H1 (cell line): ENCODE measurements at regions not wholly inside any gene's neighbourhood (a gene's known extent, or its start where the extent isn't known, plus 50 kb on each side); places are given as distances from the start of the nearest gene placed in this dataset.

Experiments used
- ASH2L ChIP-seq: fragments of 200-600, 300-600 bp; sonication (generic); IDR thresholded peaks from one replicate; pipeline ENCODE4 v1.7.1; 2017; ENCODE audit warnings: low read length
- BACH1 ChIP-seq: IDR thresholded peaks from 2 replicates; pipeline ENCODE4 v1.6.1; 2012; ENCODE audit warnings: low read length, improper control_type of control experiment
- BRCA1 ChIP-seq: IDR thresholded peaks from 2 replicates; pipeline ENCODE4 v1.6.1; 2012; ENCODE audit warnings: low read depth, low read length, improper control_type of control experiment
- EP300 ChIP-seq, 2 experiments: IDR thresholded peaks; 1 replicate in 1 of 2; 2 replicates in 1 of 2; pipeline ENCODE4 v1.6.1; 2011 to 2012; ENCODE audit warnings: low read depth in 2 of 2, low read length in 2 of 2, mild to moderate bottlenecking in 2 of 2, borderline replicate concordance in 1 of 2, inconsistent platforms in 1 of 2, moderate library complexity in 1 of 2
- GABPA ChIP-seq: IDR thresholded peaks from 2 replicates; pipeline ENCODE4 v1.6.1; 2011; ENCODE audit warnings: mild to moderate bottlenecking, low read length, moderate library complexity, borderline replicate concordance; ENCODE audit not compliant: insufficient read depth
- KDM5A ChIP-seq: fragments of 200-600 bp; IDR thresholded peaks from 2 replicates; pipeline ENCODE4 v1.7.1; 2012; ENCODE audit warnings: mild to moderate bottlenecking, low read length, inconsistent platforms, mixed read lengths
- MAFK ChIP-seq: IDR thresholded peaks from 2 replicates; pipeline ENCODE4 v1.6.1; 2012; ENCODE audit warnings: low read depth, mild to moderate bottlenecking, improper control_type of control experiment, low read length
- RFX5 ChIP-seq: IDR thresholded peaks from 2 replicates; pipeline ENCODE4 v1.6.1; 2011; ENCODE audit warnings: low read depth, low read length, improper control_type of control experiment, borderline replicate concordance
- TF ChIP-seq, protein P1 (sequence below), 3 experiments: IDR thresholded peaks; 1 replicate in 2 of 3; 2 replicates in 1 of 3; pipeline versions ENCODE4 v1.5.1 to v1.6.1; 2011; ENCODE audit warnings: low read length in 3 of 3, mild to moderate bottlenecking in 3 of 3, inconsistent platforms in 2 of 3, low read depth in 1 of 3, moderate library complexity in 1 of 3; ENCODE audit not compliant: insufficient read depth in 1 of 3; ENCODE audit errors: control extremely low read depth in 1 of 3

DNA sequence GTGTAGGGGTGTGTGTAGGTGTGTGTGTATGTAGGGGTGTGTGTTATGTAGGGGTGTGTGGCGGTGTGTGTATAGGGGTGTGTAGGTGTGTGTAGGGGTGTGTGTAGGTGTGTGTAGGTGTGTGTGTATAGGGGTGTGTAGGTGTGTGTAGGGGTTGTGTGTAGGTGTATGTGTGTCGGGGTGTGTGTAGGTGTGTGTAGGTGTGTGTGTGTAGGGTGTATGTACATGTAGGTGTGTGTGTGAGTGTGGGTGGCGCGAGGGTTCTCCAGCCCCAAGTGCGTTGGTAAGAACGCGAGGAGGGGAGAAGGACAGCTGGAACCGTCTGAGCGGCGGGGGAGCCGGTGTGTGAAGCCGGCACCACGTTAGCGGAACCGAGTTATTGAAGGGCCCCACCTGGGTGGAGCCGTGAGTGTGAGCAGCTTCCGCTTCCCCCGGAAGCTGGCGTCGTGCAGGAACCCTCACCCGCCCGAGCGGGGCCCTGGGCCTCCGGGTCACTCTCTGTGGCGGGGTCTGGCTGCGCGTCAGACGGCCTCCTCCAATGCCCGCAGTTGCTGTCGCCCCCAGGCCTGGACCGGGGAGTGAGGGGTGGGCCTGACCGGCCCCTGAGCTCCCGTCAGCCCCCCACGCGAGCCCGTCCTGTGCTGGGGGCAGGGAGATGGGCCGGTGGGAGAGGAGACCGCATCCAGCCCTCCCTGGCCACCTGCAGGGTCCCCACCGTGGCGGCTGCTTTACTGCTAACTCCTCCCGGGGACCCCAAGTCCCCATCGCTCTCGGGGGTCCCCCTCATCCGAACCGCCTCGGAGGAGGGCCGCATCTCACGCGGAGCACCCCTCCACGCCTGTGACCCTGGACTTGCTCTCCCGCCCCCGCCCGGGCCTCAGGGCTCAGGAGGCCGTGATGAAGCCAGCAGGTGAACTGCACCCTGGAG, 49.6 kb upstream of the PSMG3 start (continued):
- TF ChIP-seq, protein P1, sequence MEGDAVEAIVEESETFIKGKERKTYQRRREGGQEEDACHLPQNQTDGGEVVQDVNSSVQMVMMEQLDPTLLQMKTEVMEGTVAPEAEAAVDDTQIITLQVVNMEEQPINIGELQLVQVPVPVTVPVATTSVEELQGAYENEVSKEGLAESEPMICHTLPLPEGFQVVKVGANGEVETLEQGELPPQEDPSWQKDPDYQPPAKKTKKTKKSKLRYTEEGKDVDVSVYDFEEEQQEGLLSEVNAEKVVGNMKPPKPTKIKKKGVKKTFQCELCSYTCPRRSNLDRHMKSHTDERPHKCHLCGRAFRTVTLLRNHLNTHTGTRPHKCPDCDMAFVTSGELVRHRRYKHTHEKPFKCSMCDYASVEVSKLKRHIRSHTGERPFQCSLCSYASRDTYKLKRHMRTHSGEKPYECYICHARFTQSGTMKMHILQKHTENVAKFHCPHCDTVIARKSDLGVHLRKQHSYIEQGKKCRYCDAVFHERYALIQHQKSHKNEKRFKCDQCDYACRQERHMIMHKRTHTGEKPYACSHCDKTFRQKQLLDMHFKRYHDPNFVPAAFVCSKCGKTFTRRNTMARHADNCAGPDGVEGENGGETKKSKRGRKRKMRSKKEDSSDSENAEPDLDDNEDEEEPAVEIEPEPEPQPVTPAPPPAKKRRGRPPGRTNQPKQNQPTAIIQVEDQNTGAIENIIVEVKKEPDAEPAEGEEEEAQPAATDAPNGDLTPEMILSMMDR (IDR thresholded peaks at IDR 0.05; ENCODE audit: control extremely low read depth in 1 of 3, insufficient read depth in 1 of 3, low read depth in 1 of 3, low read length in 3 of 3): no peak
- TF ChIP-seq EP300 (IDR thresholded peaks at IDR 0.05; ENCODE audit: borderline replicate concordance in 1 of 2, low read depth in 2 of 2, low read length in 2 of 2): no peak
- no peak for TF ChIP-seq GABPA
- TF ChIP-seq ASH2L: no peak
- no peak for TF ChIP-seq KDM5A
- no peak for TF ChIP-seq RFX5
- no peak for TF ChIP-seq BRCA1
- no peak for TF ChIP-seq MAFK
- TF ChIP-seq BACH1: no peak
